ENCODE measurements at regions not wholly inside any gene's neighbourhood (a gene's known extent, or its start where the extent isn't known, plus 50 kb on each side); places are given as distances from the start of the nearest gene placed in this dataset.
A peak's percentile ranks its signal among the peaks of the same experiment; 100 is the strongest.

DNA sequence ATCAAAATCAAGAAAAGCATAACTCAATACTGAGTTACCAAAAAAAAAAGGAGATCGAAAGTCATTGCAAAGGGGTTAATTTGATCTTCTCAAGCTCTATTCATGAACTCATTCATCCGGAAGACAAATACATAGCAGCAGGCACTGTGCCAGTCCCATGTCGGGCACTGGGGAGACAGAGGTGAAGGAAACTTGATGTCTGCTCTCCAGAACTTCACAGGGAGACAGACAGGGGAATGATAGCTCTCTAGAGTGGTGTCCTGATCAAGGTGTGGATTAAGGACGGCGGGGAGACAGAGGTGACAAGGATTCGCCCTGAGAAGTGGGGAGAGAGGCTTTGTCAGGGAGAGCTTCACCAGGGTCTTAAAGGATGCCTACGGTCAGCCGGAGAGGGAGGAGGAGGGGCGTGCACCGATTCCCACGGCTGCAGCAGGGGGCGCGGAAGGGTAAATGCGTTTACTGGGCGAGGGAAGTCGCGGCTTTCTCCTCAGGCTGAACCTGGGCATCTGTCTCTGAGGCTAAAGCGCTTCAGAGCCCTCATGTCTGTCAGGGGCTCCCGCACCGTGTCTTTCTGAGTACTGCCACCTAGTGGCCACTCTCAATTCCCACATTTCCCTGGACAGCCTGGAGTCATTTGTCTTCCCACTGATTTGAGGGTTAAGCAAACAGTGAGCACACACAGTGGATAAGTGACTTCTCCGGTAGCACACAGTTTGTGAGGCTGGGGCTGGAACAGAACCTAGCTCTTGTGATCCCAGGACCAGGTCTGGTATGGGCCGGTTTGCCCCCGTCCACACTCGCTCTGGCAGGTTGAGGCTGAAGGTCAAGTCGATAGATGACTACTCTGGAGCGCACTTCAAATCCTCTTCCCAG lies 152.8 kb downstream of the TENT5C start:
- TF ChIP-seq TCF12 (IDR thresholded peaks at IDR 0.05) = no peak
- TF ChIP-seq, protein P1, sequence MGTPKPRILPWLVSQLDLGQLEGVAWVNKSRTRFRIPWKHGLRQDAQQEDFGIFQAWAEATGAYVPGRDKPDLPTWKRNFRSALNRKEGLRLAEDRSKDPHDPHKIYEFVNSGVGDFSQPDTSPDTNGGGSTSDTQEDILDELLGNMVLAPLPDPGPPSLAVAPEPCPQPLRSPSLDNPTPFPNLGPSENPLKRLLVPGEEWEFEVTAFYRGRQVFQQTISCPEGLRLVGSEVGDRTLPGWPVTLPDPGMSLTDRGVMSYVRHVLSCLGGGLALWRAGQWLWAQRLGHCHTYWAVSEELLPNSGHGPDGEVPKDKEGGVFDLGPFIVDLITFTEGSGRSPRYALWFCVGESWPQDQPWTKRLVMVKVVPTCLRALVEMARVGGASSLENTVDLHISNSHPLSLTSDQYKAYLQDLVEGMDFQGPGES (IDR thresholded peaks at IDR 0.05; ENCODE audit: low read depth, low read length) = no peak
- TF ChIP-seq TEAD4 (IDR thresholded peaks at IDR 0.05; ENCODE audit: borderline replicate concordance, insufficient read depth) = no peak
- TF ChIP-seq ELF1 (IDR thresholded peaks at IDR 0.05) = no peak
- TF ChIP-seq, protein P2, sequence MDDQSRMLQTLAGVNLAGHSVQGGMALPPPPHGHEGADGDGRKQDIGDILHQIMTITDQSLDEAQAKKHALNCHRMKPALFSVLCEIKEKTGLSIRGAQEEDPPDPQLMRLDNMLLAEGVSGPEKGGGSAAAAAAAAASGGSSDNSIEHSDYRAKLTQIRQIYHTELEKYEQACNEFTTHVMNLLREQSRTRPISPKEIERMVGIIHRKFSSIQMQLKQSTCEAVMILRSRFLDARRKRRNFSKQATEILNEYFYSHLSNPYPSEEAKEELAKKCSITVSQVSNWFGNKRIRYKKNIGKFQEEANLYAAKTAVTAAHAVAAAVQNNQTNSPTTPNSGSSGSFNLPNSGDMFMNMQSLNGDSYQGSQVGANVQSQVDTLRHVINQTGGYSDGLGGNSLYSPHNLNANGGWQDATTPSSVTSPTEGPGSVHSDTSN (IDR thresholded peaks at IDR 0.05) = peak; percentile 58
- peak; percentile 83 for TF ChIP-seq RAD21 (IDR thresholded peaks at IDR 0.05; ENCODE audit: low read length)
- TF ChIP-seq TAF1 (IDR thresholded peaks at IDR 0.05; ENCODE audit: borderline replicate concordance, low read depth, low read length) = no peak
- no peak for TF ChIP-seq NFIC (IDR thresholded peaks at IDR 0.05; ENCODE audit: borderline replicate concordance)
- TF ChIP-seq SMC3 (IDR thresholded peaks at IDR 0.05; ENCODE audit: low read depth, low read length) = peak; percentile 85
- no peak for TF ChIP-seq GATA2 (CRISPR knock-in tag; IDR thresholded peaks at IDR 0.05)
- no peak for TF ChIP-seq RFX5 (IDR thresholded peaks at IDR 0.05; ENCODE audit: low read length)
- TF ChIP-seq, protein P3, sequence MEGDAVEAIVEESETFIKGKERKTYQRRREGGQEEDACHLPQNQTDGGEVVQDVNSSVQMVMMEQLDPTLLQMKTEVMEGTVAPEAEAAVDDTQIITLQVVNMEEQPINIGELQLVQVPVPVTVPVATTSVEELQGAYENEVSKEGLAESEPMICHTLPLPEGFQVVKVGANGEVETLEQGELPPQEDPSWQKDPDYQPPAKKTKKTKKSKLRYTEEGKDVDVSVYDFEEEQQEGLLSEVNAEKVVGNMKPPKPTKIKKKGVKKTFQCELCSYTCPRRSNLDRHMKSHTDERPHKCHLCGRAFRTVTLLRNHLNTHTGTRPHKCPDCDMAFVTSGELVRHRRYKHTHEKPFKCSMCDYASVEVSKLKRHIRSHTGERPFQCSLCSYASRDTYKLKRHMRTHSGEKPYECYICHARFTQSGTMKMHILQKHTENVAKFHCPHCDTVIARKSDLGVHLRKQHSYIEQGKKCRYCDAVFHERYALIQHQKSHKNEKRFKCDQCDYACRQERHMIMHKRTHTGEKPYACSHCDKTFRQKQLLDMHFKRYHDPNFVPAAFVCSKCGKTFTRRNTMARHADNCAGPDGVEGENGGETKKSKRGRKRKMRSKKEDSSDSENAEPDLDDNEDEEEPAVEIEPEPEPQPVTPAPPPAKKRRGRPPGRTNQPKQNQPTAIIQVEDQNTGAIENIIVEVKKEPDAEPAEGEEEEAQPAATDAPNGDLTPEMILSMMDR (IDR thresholded peaks at IDR 0.05) = peak; percentile 86
- no peak for TF ChIP-seq GABPA (IDR thresholded peaks at IDR 0.05; ENCODE audit: low read depth)
- peak; percentile 80 for TF ChIP-seq MXI1 (IDR thresholded peaks at IDR 0.05; ENCODE audit: low read depth, low read length)
- peak; percentile 58; the same call in 1 of the 2 replicates for TF ChIP-seq SIN3A (IDR thresholded peaks at IDR 0.05; ENCODE audit: borderline replicate concordance, low read depth, low read length)
- TF ChIP-seq MEF2A (IDR thresholded peaks at IDR 0.05; ENCODE audit: borderline replicate concordance, low read depth) = no peak
- no peak for TF ChIP-seq FOSL2 (IDR thresholded peaks at IDR 0.05; ENCODE audit: borderline replicate concordance, low read depth)
- TF ChIP-seq, protein P4, sequence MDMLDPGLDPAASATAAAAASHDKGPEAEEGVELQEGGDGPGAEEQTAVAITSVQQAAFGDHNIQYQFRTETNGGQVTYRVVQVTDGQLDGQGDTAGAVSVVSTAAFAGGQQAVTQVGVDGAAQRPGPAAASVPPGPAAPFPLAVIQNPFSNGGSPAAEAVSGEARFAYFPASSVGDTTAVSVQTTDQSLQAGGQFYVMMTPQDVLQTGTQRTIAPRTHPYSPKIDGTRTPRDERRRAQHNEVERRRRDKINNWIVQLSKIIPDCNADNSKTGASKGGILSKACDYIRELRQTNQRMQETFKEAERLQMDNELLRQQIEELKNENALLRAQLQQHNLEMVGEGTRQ (IDR thresholded peaks at IDR 0.05; ENCODE audit: borderline replicate concordance, low read depth, low read length) = no peak
- no peak for TF ChIP-seq JUND (IDR thresholded peaks at IDR 0.05)
- TF ChIP-seq, protein P5, sequence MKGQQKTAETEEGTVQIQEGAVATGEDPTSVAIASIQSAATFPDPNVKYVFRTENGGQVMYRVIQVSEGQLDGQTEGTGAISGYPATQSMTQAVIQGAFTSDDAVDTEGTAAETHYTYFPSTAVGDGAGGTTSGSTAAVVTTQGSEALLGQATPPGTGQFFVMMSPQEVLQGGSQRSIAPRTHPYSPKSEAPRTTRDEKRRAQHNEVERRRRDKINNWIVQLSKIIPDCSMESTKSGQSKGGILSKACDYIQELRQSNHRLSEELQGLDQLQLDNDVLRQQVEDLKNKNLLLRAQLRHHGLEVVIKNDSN (IDR thresholded peaks at IDR 0.05; ENCODE audit: borderline replicate concordance, low read depth) = no peak
- TF ChIP-seq, protein P6, sequence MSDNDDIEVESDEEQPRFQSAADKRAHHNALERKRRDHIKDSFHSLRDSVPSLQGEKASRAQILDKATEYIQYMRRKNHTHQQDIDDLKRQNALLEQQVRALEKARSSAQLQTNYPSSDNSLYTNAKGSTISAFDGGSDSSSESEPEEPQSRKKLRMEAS (IDR thresholded peaks at IDR 0.05; ENCODE audit: low read depth) = peak; percentile 64
- Histone ChIP-seq H2AFZ (ENCODE audit: low read depth) (peak overlapping the region; percentile 66; the same call in 1 of the 2 replicates), H3K27me3 (ENCODE audit: insufficient read depth) (no peaks in the 10 kb centered on the region), H3K9me2 (no peaks in the 10 kb centered on the region), H3K27ac (ENCODE audit: low read depth in 2 of 2, low read length in 1 of 2) (no peak overlapping the region; a peak in 1 of 4 replicates), H3K79me2 (ENCODE audit: insufficient read depth) (no peaks in the 10 kb centered on the region), H3K4me1 (ENCODE audit: control insufficient read depth in 1 of 2, insufficient read depth in 2 of 2, low read depth in 1 of 2, low read length in 1 of 2) (peaks cover 0 to 12% of the 10 kb centered on the region in 2 experiments; a peak in 1 of 4 replicates), H3F3A (replicated peaks; ENCODE audit: insufficient read depth) (no peaks in the 10 kb centered on the region), H4K20me1 (ENCODE audit: insufficient read depth) (no peaks in the 10 kb centered on the region), H3K9me3 (no peaks in the 10 kb centered on the region), H3K4me2 (peak overlapping the region; percentile 67), H3K4me3 (ENCODE audit: low read depth in 2 of 2, low read length in 1 of 2) (peak overlapping the region; percentile 46 to 53), H3K9ac (no peak overlapping the region), H3K36me3 (replicated peaks in 1 of 2; ENCODE audit: control insufficient read depth in 1 of 2, insufficient read depth in 2 of 2, low read length in 1 of 2) (no peaks in the 10 kb centered on the region)
- peak; percentile 78 for DNase-seq
- ChIA-PET POLR2A (no interaction called here), CTCF (interaction anchor here (0.6 to 10.1 kb wide), 57 partner anchors 10 to 691 kb away, joined by 3 to 192 read pairs (median 4); no protein-coding TSS in a partner anchor)
- WGBS (ENCODE audit: low lambda C conversion rate) = 36% methylated on average over 17 of the region's 26 CpGs

All from SK-N-SH (cell line).